ENCODE measurements at regions not wholly inside any gene's neighbourhood (a gene's known extent, or its start where the extent isn't known, plus 50 kb on each side); places are given as distances from the start of the nearest gene placed in this dataset.

GRCh38 chr10:124197371-124198124, 104.2 kb upstream of the CHST15 start (continued):
- TF ChIP-seq ZBTB11 (CRISPR knock-in tag; IDR thresholded peaks at IDR 0.05) = no peak
- TF ChIP-seq POLR2AphosphoS5 (IDR thresholded peaks at IDR 0.05; ENCODE audit: low read length) = no peak

GRCh38 chr10:124196659-124197058, 103.3 kb upstream of the CHST15 start:
- no peak overlapping the region for H3K9ac ChIP-seq (ENCODE audit: control insufficient read depth, insufficient read depth, low read length)
- SMC1A ChIA-PET (ENCODE audit: uncharacterized antibody, unreplicated experiment) = no interaction called here
- ATAC-seq (peak; percentile 45; the same call in 2 of the 3 replicates), FAIRE-seq (no peak), DNase-seq (ENCODE audit: low read depth, low spot score) (no peak)
- H3K36me3 ChIP-seq (ENCODE audit: control insufficient read depth in 2 of 2, insufficient read depth in 2 of 2, low read length in 1 of 2) = no peaks in the 10 kb centered on the region
- no peaks in the 10 kb centered on the region for H4K20me1 ChIP-seq (ENCODE audit: control insufficient read depth, insufficient read depth)
- no peak overlapping the region for H3K4me3 ChIP-seq
- H3K27me3 ChIP-seq (replicated peaks in 1 of 2; ENCODE audit: control insufficient read depth in 2 of 2, insufficient read depth in 2 of 2, low read length in 1 of 2) = no peaks in the 10 kb centered on the region
- no peak overlapping the region; the same call in 1 of the 2 replicates for H2AFZ ChIP-seq (ENCODE audit: control insufficient read depth, low read depth, low read length)
- no peak overlapping the region for H3K4me2 ChIP-seq (ENCODE audit: control insufficient read depth, insufficient read depth)
- RAD21 ChIA-PET (ENCODE audit: unreplicated experiment) = interaction anchor here (1.6 kb wide), 1 partner anchor 192 kb away, joined by 5 read pairs; no protein-coding TSS in a partner anchor
- H3K79me2 ChIP-seq (ENCODE audit: control insufficient read depth, insufficient read depth, low read length) = no peaks in the 10 kb centered on the region
- no peak overlapping the region for H3K27ac ChIP-seq (ENCODE audit: control insufficient read depth, insufficient read depth)
- 24% methylated on average over 5 of the region's 5 CpGs for WGBS (ENCODE audit: insufficient coverage, insufficient replicate concordance, low lambda C conversion rate, missing lambda C conversion rate)
- CTCF ChIA-PET = interaction anchor here (1.3 kb wide), 1 partner anchor 55 kb away, joined by 4 read pairs; no protein-coding TSS in a partner anchor
- BruUV-seq (replicated peaks) = no TSS peak
- intact Hi-C loops (cut with micrococcal nuclease; ENCODE audit: unreplicated experiment) = no loop called here
- in situ Hi-C loops (cut with MboI) = no loop called here
- POLR2A ChIA-PET = no interaction called here
- H3K4me1 ChIP-seq (ENCODE audit: control insufficient read depth, insufficient read depth, low read length) = peaks cover 9% of the 10 kb centered on the region; the same call in 1 of the 2 replicates
- no peaks in the 10 kb centered on the region; the same call in 2 of the 3 replicates for H3K9me3 ChIP-seq (replicated peaks; ENCODE audit: control insufficient read depth, insufficient read depth, low read length)
- TF ChIP-seq BHLHE40 (IDR thresholded peaks at IDR 0.05; ENCODE audit: borderline replicate concordance in 1 of 2, low read depth in 2 of 2, low read length in 1 of 2) = peak; percentile 53 to 64
- peak; percentile 46; the same call in 1 of the 2 replicates for TF ChIP-seq RAD51 (IDR thresholded peaks at IDR 0.05)
- no peak for TF ChIP-seq MYB (IDR thresholded peaks at IDR 0.05; ENCODE audit: borderline replicate concordance, low read depth, low read length)
- TF ChIP-seq EP300 (IDR thresholded peaks at IDR 0.05; ENCODE audit: borderline replicate concordance in 1 of 2, control insufficient read depth in 1 of 2, low read depth in 2 of 2, low read length in 2 of 2) = no peak

Measured in GM12878 (cell line).